ENCODE measurements at regions not wholly inside any gene's neighbourhood (a gene's known extent, or its start where the extent isn't known, plus 50 kb on each side); places are given as distances from the start of the nearest gene placed in this dataset.

- Histone ChIP-seq H3K4me3 (ENCODE audit: insufficient read depth, low read length, poor library complexity, severe bottlenecking) (no peak overlapping the region), H3K79me2 (ENCODE audit: insufficient read depth, low read length) (no peaks in the 10 kb centered on the region), H3K4me2 (ENCODE audit: low read depth, low read length, poor library complexity, severe bottlenecking) (no peak overlapping the region), H3K27me3 (ENCODE audit: low read length) (no peaks in the 10 kb centered on the region), H3K36me3 (ENCODE audit: low read length) (no peaks in the 10 kb centered on the region), H3F3A (ENCODE audit: insufficient read depth) (no peaks in the 10 kb centered on the region), H3K9ac (ENCODE audit: low read length) (no peak overlapping the region), H3K9me2 (replicated peaks; ENCODE audit: insufficient read depth, low read length) (no peaks in the 10 kb centered on the region), H3K9me3 (ENCODE audit: insufficient read depth, low read length) (no peaks in the 10 kb centered on the region), H2AFZ (ENCODE audit: low read depth, low read length, severe bottlenecking) (no peak overlapping the region), H4K20me1 (ENCODE audit: low read depth, low read length) (no peaks in the 10 kb centered on the region), H3K27ac (ENCODE audit: low read depth, low read length) (no peak overlapping the region)
- no peak for TF ChIP-seq CTCF (IDR thresholded peaks at IDR 0.05; ENCODE audit: insufficient read depth, low read length, poor library complexity, severe bottlenecking)
- no peak for TF ChIP-seq EZH2phosphoT487 (conservative IDR thresholded peaks at IDR 0.05; ENCODE audit: low read length)
Observed at GRCh38 chr2:212708355-212708754, 169.8 kb upstream of the ERBB4 start.

- Histone ChIP-seq H3K27ac (ENCODE audit: low read depth, low read length) (no peak overlapping the region), H3K4me3 (ENCODE audit: insufficient read depth, low read length, poor library complexity, severe bottlenecking) (no peak overlapping the region), H3K4me2 (ENCODE audit: low read depth, low read length, poor library complexity, severe bottlenecking) (no peak overlapping the region), H3K36me3 (ENCODE audit: low read length) (no peaks in the 10 kb centered on the region), H4K20me1 (ENCODE audit: low read depth, low read length) (no peaks in the 10 kb centered on the region), H3K9me2 (replicated peaks; ENCODE audit: insufficient read depth, low read length) (no peaks in the 10 kb centered on the region), H2AFZ (ENCODE audit: low read depth, low read length, severe bottlenecking) (no peak overlapping the region), H3F3A (ENCODE audit: insufficient read depth) (no peaks in the 10 kb centered on the region), H3K9ac (ENCODE audit: low read length) (no peak overlapping the region), H3K27me3 (ENCODE audit: low read length) (no peaks in the 10 kb centered on the region), H3K9me3 (ENCODE audit: insufficient read depth, low read length) (no peaks in the 10 kb centered on the region), H3K79me2 (ENCODE audit: insufficient read depth, low read length) (no peaks in the 10 kb centered on the region)
- TF ChIP-seq EZH2phosphoT487 (conservative IDR thresholded peaks at IDR 0.05; ENCODE audit: low read length) (no peak), CTCF (IDR thresholded peaks at IDR 0.05; ENCODE audit: insufficient read depth, low read length, poor library complexity, severe bottlenecking) (no peak)
Observed at GRCh38 chr2:212695426-212695825, 156.8 kb upstream of the ERBB4 start.

GRCh38 chr2:212694398-212694797 is 155.8 kb upstream of the ERBB4 start:
- Histone ChIP-seq H4K20me1 (ENCODE audit: low read depth, low read length) (no peaks in the 10 kb centered on the region), H3K27me3 (ENCODE audit: low read length) (no peaks in the 10 kb centered on the region), H2AFZ (ENCODE audit: low read depth, low read length, severe bottlenecking) (no peak overlapping the region), H3K4me3 (ENCODE audit: insufficient read depth, low read length, poor library complexity, severe bottlenecking) (no peak overlapping the region), H3K4me2 (ENCODE audit: low read depth, low read length, poor library complexity, severe bottlenecking) (no peak overlapping the region), H3F3A (ENCODE audit: insufficient read depth) (no peaks in the 10 kb centered on the region), H3K27ac (ENCODE audit: low read depth, low read length) (no peak overlapping the region), H3K9me2 (replicated peaks; ENCODE audit: insufficient read depth, low read length) (no peaks in the 10 kb centered on the region), H3K9ac (ENCODE audit: low read length) (no peak overlapping the region), H3K9me3 (ENCODE audit: insufficient read depth, low read length) (no peaks in the 10 kb centered on the region), H3K79me2 (ENCODE audit: insufficient read depth, low read length) (no peaks in the 10 kb centered on the region), H3K36me3 (ENCODE audit: low read length) (no peaks in the 10 kb centered on the region)
- TF ChIP-seq CTCF (IDR thresholded peaks at IDR 0.05; ENCODE audit: insufficient read depth, low read length, poor library complexity, severe bottlenecking) (no peak), EZH2phosphoT487 (conservative IDR thresholded peaks at IDR 0.05; ENCODE audit: low read length) (no peak)
